Activated naive CD4-positive, alpha-beta T cell treated with anti-CD3 and anti-CD28 coated beads, Interleukin-2, amount 50 U/mL, for 24 hours (primary cell): ENCODE measurements at regions not wholly inside any gene's neighbourhood (a gene's known extent, or its start where the extent isn't known, plus 50 kb on each side); places are given as distances from the start of the nearest gene placed in this dataset.

ENCODE experiments used
- H3K27ac Mint-ChIP-seq: one replicate; pipeline ENCODE4 v1.8.0; 2021; ENCODE audit warnings: mild to moderate bottlenecking, mixed read lengths
- H3K27me3 Mint-ChIP-seq: one replicate; pipeline ENCODE4 v1.8.0; 2021; ENCODE audit warnings: mixed read lengths
- H3K36me3 Mint-ChIP-seq: one replicate; pipeline ENCODE4 v1.8.0; 2021; ENCODE audit warnings: mixed read lengths
- H3K4me1 Mint-ChIP-seq: one replicate; pipeline ENCODE4 v1.8.0; 2021; ENCODE audit warnings: mixed read lengths
- H3K4me3 Mint-ChIP-seq: one replicate; pipeline ENCODE4 v1.8.0; 2021; ENCODE audit warnings: mild to moderate bottlenecking, mixed read lengths
- H3K9me3 Mint-ChIP-seq: one replicate; pipeline ENCODE4 v1.8.0; 2021; ENCODE audit warnings: mixed read lengths

- Mint-ChIP-seq H3K4me3 (no peak overlapping the region), H3K36me3 (no peaks in the 10 kb centered on the region), H3K27ac (no peak overlapping the region), H3K4me1 (no peaks in the 10 kb centered on the region), H3K9me3 (peaks cover 5% of the 10 kb centered on the region), H3K27me3 (peaks cover 7% of the 10 kb centered on the region)
Observed at GRCh38 chr17:13202835-13203234, 185.0 kb upstream of the ELAC2 start.

- peaks cover 5% of the 10 kb centered on the region for H3K9me3 Mint-ChIP-seq
- peaks cover 2% of the 10 kb centered on the region for H3K27me3 Mint-ChIP-seq
- H3K4me3 Mint-ChIP-seq: no peak overlapping the region
- H3K27ac Mint-ChIP-seq: no peak overlapping the region
- no peaks in the 10 kb centered on the region for H3K36me3 Mint-ChIP-seq
- no peaks in the 10 kb centered on the region for H3K4me1 Mint-ChIP-seq
Observed at GRCh38 chr17:13200671-13201070, 182.8 kb upstream of the ELAC2 start.

- Mint-ChIP-seq H3K9me3 (peaks cover 5% of the 10 kb centered on the region), H3K27ac (no peak overlapping the region), H3K36me3 (no peaks in the 10 kb centered on the region), H3K4me1 (no peaks in the 10 kb centered on the region), H3K27me3 (peaks cover 2% of the 10 kb centered on the region), H3K4me3 (no peak overlapping the region)
Observed at GRCh38 chr17:13199425-13199824, 181.6 kb upstream of the ELAC2 start.

GRCh38 chr17:13197586-13197985, 179.8 kb upstream of the ELAC2 start:
- no peaks in the 10 kb centered on the region for H3K27me3 Mint-ChIP-seq
- H3K27ac Mint-ChIP-seq: no peak overlapping the region
- H3K4me1 Mint-ChIP-seq: no peaks in the 10 kb centered on the region
- peaks cover 5% of the 10 kb centered on the region for H3K9me3 Mint-ChIP-seq
- no peak overlapping the region for H3K4me3 Mint-ChIP-seq
- H3K36me3 Mint-ChIP-seq: no peaks in the 10 kb centered on the region

GRCh38 chr17:13194887-13195286, 177.1 kb upstream of the ELAC2 start:
- peaks cover 18% of the 10 kb centered on the region for H3K9me3 Mint-ChIP-seq
- H3K27ac Mint-ChIP-seq: no peak overlapping the region
- no peak overlapping the region for H3K4me3 Mint-ChIP-seq
- H3K27me3 Mint-ChIP-seq: no peaks in the 10 kb centered on the region
- no peaks in the 10 kb centered on the region for H3K4me1 Mint-ChIP-seq
- H3K36me3 Mint-ChIP-seq: no peaks in the 10 kb centered on the region

- H3K27ac Mint-ChIP-seq: no peak overlapping the region
- no peaks in the 10 kb centered on the region for H3K9me3 Mint-ChIP-seq
- H3K36me3 Mint-ChIP-seq: no peaks in the 10 kb centered on the region
- H3K27me3 Mint-ChIP-seq: peaks cover 9% of the 10 kb centered on the region
- no peaks in the 10 kb centered on the region for H3K4me1 Mint-ChIP-seq
- H3K4me3 Mint-ChIP-seq: no peak overlapping the region
Observed at GRCh38 chr17:13182854-13183253, 165.0 kb upstream of the ELAC2 start.

- Mint-ChIP-seq H3K27me3 (peaks cover 9% of the 10 kb centered on the region), H3K27ac (no peak overlapping the region), H3K4me1 (no peaks in the 10 kb centered on the region), H3K9me3 (no peaks in the 10 kb centered on the region), H3K36me3 (no peaks in the 10 kb centered on the region), H3K4me3 (no peak overlapping the region)
Observed at GRCh38 chr17:13182450-13182849, 164.6 kb upstream of the ELAC2 start.

GRCh38 chr17:13181683-13182082, 163.9 kb upstream of the ELAC2 start:
- H3K4me3 Mint-ChIP-seq: no peak overlapping the region
- H3K36me3 Mint-ChIP-seq: no peaks in the 10 kb centered on the region
- H3K4me1 Mint-ChIP-seq: no peaks in the 10 kb centered on the region
- H3K9me3 Mint-ChIP-seq: no peaks in the 10 kb centered on the region
- no peak overlapping the region for H3K27ac Mint-ChIP-seq
- H3K27me3 Mint-ChIP-seq: peaks cover 9% of the 10 kb centered on the region

- H3K36me3 Mint-ChIP-seq: no peaks in the 10 kb centered on the region
- H3K4me3 Mint-ChIP-seq: no peak overlapping the region
- peaks cover 4% of the 10 kb centered on the region for H3K27me3 Mint-ChIP-seq
- H3K27ac Mint-ChIP-seq: no peak overlapping the region
- H3K4me1 Mint-ChIP-seq: no peaks in the 10 kb centered on the region
- H3K9me3 Mint-ChIP-seq: no peaks in the 10 kb centered on the region
Observed at GRCh38 chr17:13176436-13176835, 158.6 kb upstream of the ELAC2 start.

GRCh38 chr17:13171790-13172189, 154.0 kb upstream of the ELAC2 start:
- H3K4me1 Mint-ChIP-seq: no peaks in the 10 kb centered on the region
- H3K27ac Mint-ChIP-seq: no peak overlapping the region
- H3K36me3 Mint-ChIP-seq: no peaks in the 10 kb centered on the region
- H3K9me3 Mint-ChIP-seq: no peaks in the 10 kb centered on the region
- no peak overlapping the region for H3K4me3 Mint-ChIP-seq
- H3K27me3 Mint-ChIP-seq: peaks cover 2% of the 10 kb centered on the region

- no peaks in the 10 kb centered on the region for H3K9me3 Mint-ChIP-seq
- no peak overlapping the region for H3K27ac Mint-ChIP-seq
- no peaks in the 10 kb centered on the region for H3K36me3 Mint-ChIP-seq
- no peaks in the 10 kb centered on the region for H3K4me1 Mint-ChIP-seq
- H3K4me3 Mint-ChIP-seq: no peak overlapping the region
- no peaks in the 10 kb centered on the region for H3K27me3 Mint-ChIP-seq
Observed at GRCh38 chr17:13162361-13162760, 144.5 kb upstream of the ELAC2 start.

GRCh38 chr17:13160790-13161189, 143.0 kb upstream of the ELAC2 start:
- Mint-ChIP-seq H3K4me3 (no peak overlapping the region), H3K9me3 (no peaks in the 10 kb centered on the region), H3K27me3 (no peaks in the 10 kb centered on the region), H3K27ac (no peak overlapping the region), H3K36me3 (no peaks in the 10 kb centered on the region), H3K4me1 (no peaks in the 10 kb centered on the region)

GRCh38 chr17:13160296-13160695, 142.5 kb upstream of the ELAC2 start:
- no peaks in the 10 kb centered on the region for H3K9me3 Mint-ChIP-seq
- H3K4me1 Mint-ChIP-seq: no peaks in the 10 kb centered on the region
- H3K4me3 Mint-ChIP-seq: no peak overlapping the region
- no peak overlapping the region for H3K27ac Mint-ChIP-seq
- no peaks in the 10 kb centered on the region for H3K27me3 Mint-ChIP-seq
- no peaks in the 10 kb centered on the region for H3K36me3 Mint-ChIP-seq

GRCh38 chr17:13158494-13159240, 140.8 kb upstream of the ELAC2 start:
- no peaks in the 10 kb centered on the region for H3K27me3 Mint-ChIP-seq
- no peak overlapping the region for H3K27ac Mint-ChIP-seq
- no peak overlapping the region for H3K4me3 Mint-ChIP-seq
- no peaks in the 10 kb centered on the region for H3K4me1 Mint-ChIP-seq
- no peaks in the 10 kb centered on the region for H3K36me3 Mint-ChIP-seq
- no peaks in the 10 kb centered on the region for H3K9me3 Mint-ChIP-seq

- H3K4me3 Mint-ChIP-seq: no peak overlapping the region
- H3K27ac Mint-ChIP-seq: no peak overlapping the region
- H3K9me3 Mint-ChIP-seq: no peaks in the 10 kb centered on the region
- no peaks in the 10 kb centered on the region for H3K36me3 Mint-ChIP-seq
- H3K27me3 Mint-ChIP-seq: no peaks in the 10 kb centered on the region
- H3K4me1 Mint-ChIP-seq: no peaks in the 10 kb centered on the region
Observed at GRCh38 chr17:13157656-13158055, 139.8 kb upstream of the ELAC2 start.

GRCh38 chr17:13154930-13155329, 137.1 kb upstream of the ELAC2 start:
- Mint-ChIP-seq H3K4me3 (no peak overlapping the region), H3K27ac (no peak overlapping the region), H3K4me1 (no peaks in the 10 kb centered on the region), H3K27me3 (no peaks in the 10 kb centered on the region), H3K9me3 (no peaks in the 10 kb centered on the region), H3K36me3 (no peaks in the 10 kb centered on the region)

- Mint-ChIP-seq H3K27me3 (no peaks in the 10 kb centered on the region), H3K27ac (no peak overlapping the region), H3K36me3 (no peaks in the 10 kb centered on the region), H3K4me1 (no peaks in the 10 kb centered on the region), H3K9me3 (no peaks in the 10 kb centered on the region), H3K4me3 (no peak overlapping the region)
Observed at GRCh38 chr17:13154398-13154797, 136.6 kb upstream of the ELAC2 start.
